COR-L47 (cell line): ENCODE measurements at regions not wholly inside any gene's neighbourhood (a gene's known extent, or its start where the extent isn't known, plus 50 kb on each side); places are given as distances from the start of the nearest gene placed in this dataset.

Source experiments
- DNase-seq: peaks from one replicate; lab custom pipeline; 2025; lab: John Stamatoyannopoulos, UW

- DNase-seq = no peak
These were observed 102.6 kb upstream of the HDGFL1 start for GRCh38 chr6:22466665-22467245.

- DNase-seq = no peak
These were observed 101.7 kb upstream of the HDGFL1 start for GRCh38 chr6:22467645-22468044.

- DNase-seq = no peak
These were observed 101.0 kb upstream of the HDGFL1 start for GRCh38 chr6:22468256-22468965.

- DNase-seq = no peak
These were observed 98.8 kb upstream of the HDGFL1 start for GRCh38 chr6:22470454-22471131.

GRCh38 chr6:22471132-22471690 is 98.2 kb upstream of the HDGFL1 start:
- DNase-seq = peak; percentile 83

GRCh38 chr6:22471746-22472145 is 97.6 kb upstream of the HDGFL1 start:
- no peak for DNase-seq

- DNase-seq = no peak
These were observed 95.2 kb upstream of the HDGFL1 start for GRCh38 chr6:22473991-22474682.

GRCh38 chr6:22476811-22477390 is 92.5 kb upstream of the HDGFL1 start:
- no peak for DNase-seq

- DNase-seq = no peak
These were observed 72.1 kb upstream of the HDGFL1 start for GRCh38 chr6:22497276-22497675.

- no peak for DNase-seq
These were observed 69.6 kb upstream of the HDGFL1 start for GRCh38 chr6:22499815-22500214.

- no peak for DNase-seq
These were observed 62.9 kb upstream of the HDGFL1 start for GRCh38 chr6:22506496-22506895.

- DNase-seq = no peak
These were observed 56.5 kb upstream of the HDGFL1 start for GRCh38 chr6:22512686-22513427.

GRCh38 chr6:22513667-22514066 is 55.7 kb upstream of the HDGFL1 start:
- no peak for DNase-seq

GRCh38 chr6:22519237-22519636 is 50.1 kb upstream of the HDGFL1 start:
- no peak for DNase-seq
